H1 (cell line): ENCODE measurements at regions not wholly inside any gene's neighbourhood (a gene's known extent, or its start where the extent isn't known, plus 50 kb on each side); places are given as distances from the start of the nearest gene placed in this dataset.
A peak's percentile ranks its signal among the peaks of the same experiment; 100 is the strongest.

Experiments
- CTCF ChIA-PET: fragments of 300-600 bp; sonication (Branson Sonifier 250); formaldehyde crosslinking; loops from one replicate; lab custom pipeline; 2021; ENCODE audit not compliant: partially characterized antibody; lab: Charles Lee
- POLR2A ChIA-PET: fragments of 300-600 bp; sonication (Branson Sonifier 250); formaldehyde crosslinking; loops from one replicate; lab custom pipeline; 2021; ENCODE audit warnings: inconsistent platforms; ENCODE audit not compliant: partially characterized antibody; lab: Charles Lee
- DNase-seq, 2 experiments: peaks; one replicate each; pipeline versions ENCODE4 v3.0.0 to v3.0.0-alpha.2; 2010 to 2022; ENCODE audit warnings: low spot score in 2 of 2, low read depth in 1 of 2, mixed read lengths in 1 of 2
- FAIRE-seq: peaks from 2 replicates; lab custom pipeline; 2011; peaks lifted over from hg19 to GRCh38; lab: Jason Lieb, UNC
- H2AFZ ChIP-seq: 2 replicates; pipeline ENCODE4 v1.8.1; 2012; ENCODE audit warnings: low read length, inconsistent platforms
- H2AK5ac ChIP-seq: 2 replicates; pipeline ENCODE4 v1.6.1; 2013; ENCODE audit warnings: low read depth, low read length
- H2BK120ac ChIP-seq: replicated peaks from 2 replicates; pipeline ENCODE3; 2013; ENCODE audit warnings: low read depth, low read length, inconsistent platforms
- H2BK12ac ChIP-seq: 2 replicates; pipeline ENCODE4 v1.6.1; 2013; ENCODE audit warnings: low read depth, low read length
- H2BK15ac ChIP-seq: 2 replicates; pipeline ENCODE4 v1.6.1; 2013; ENCODE audit warnings: low read length
- H2BK20ac ChIP-seq: 2 replicates; pipeline ENCODE4 v1.6.1; 2013; ENCODE audit warnings: low read length
- H2BK5ac ChIP-seq: 2 replicates; pipeline ENCODE4 v1.6.1; 2013; ENCODE audit warnings: low read depth, low read length
- H3K14ac ChIP-seq: 2 replicates; pipeline ENCODE4 v1.6.1; 2013; ENCODE audit warnings: inconsistent platforms; ENCODE audit not compliant: insufficient read length
- H3K18ac ChIP-seq: 2 replicates; pipeline ENCODE4 v1.6.1; 2013; ENCODE audit warnings: low read length; ENCODE audit errors: extremely low read depth
- H3K23ac ChIP-seq: 2 replicates; pipeline ENCODE4 v1.6.1; 2013; ENCODE audit warnings: inconsistent platforms; ENCODE audit not compliant: insufficient read length
- H3K23me2 ChIP-seq: 2 replicates; pipeline ENCODE4 v1.6.1; 2013; ENCODE audit warnings: low read depth, low read length
- H3K27ac ChIP-seq: 2 replicates; pipeline ENCODE4 v1.6.1; 2011; ENCODE audit warnings: low read depth, low read length, inconsistent platforms
- H3K27me3 ChIP-seq, 4 experiments: replicated peaks in 1 of 4; 1 replicate in 1 of 4; 2 replicates in 3 of 4; pipeline versions ENCODE4 v1.6.1 to v1.8.1; 2011 to 2013; ENCODE audit warnings: low read length in 3 of 4, mild to moderate bottlenecking in 3 of 4, inconsistent platforms in 2 of 4, mixed read lengths in 2 of 4, moderate library complexity in 1 of 4; ENCODE audit not compliant: control insufficient read depth in 3 of 4, insufficient read depth in 3 of 4; ENCODE audit errors: extremely low read depth in 1 of 4
- H3K36me3 ChIP-seq, 4 experiments: 2 replicates each; pipeline versions ENCODE4 v1.6.1 to v1.8.1; 2011 to 2013; ENCODE audit warnings: mild to moderate bottlenecking in 4 of 4, low read length in 3 of 4, moderate library complexity in 2 of 4, control low read depth in 1 of 4, inconsistent platforms in 1 of 4; ENCODE audit not compliant: insufficient read depth in 4 of 4, control insufficient read depth in 2 of 4
- H3K4ac ChIP-seq: replicated peaks from 2 replicates; pipeline ENCODE3; 2013; ENCODE audit warnings: low read length, low read depth, mixed read lengths, inconsistent platforms; ENCODE audit not compliant: insufficient read length
- H3K4me1 ChIP-seq, 4 experiments: replicated peaks in 1 of 4; 1 replicate in 1 of 4; 2 replicates in 3 of 4; pipeline versions ENCODE4 v1.6.1 to v1.8.1; 2011 to 2013; ENCODE audit warnings: low read length in 3 of 4, inconsistent platforms in 2 of 4, mixed read lengths in 1 of 4; ENCODE audit not compliant: insufficient read depth in 4 of 4, control insufficient read depth in 3 of 4
- H3K4me2 ChIP-seq, 2 experiments: 2 replicates each; pipeline versions ENCODE4 v1.6.1 to v1.8.1; 2011 to 2013; ENCODE audit warnings: low read depth in 2 of 2, low read length in 2 of 2, control low read depth in 1 of 2, inconsistent platforms in 1 of 2, mild to moderate bottlenecking in 1 of 2; ENCODE audit not compliant: insufficient read depth in 1 of 2
- H3K4me3 ChIP-seq, 4 experiments: fragments of 200-600, 300-600 bp in 1 of 4; sonication (generic), shearing (Covaris generic), sonication (Bioruptor Twin) in 1 of 4; 2 replicates each; pipeline versions ENCODE4 v1.5.1 to v1.8.1; 2011 to 2016; ENCODE audit warnings: low read length in 4 of 4, low read depth in 3 of 4, control low read depth in 2 of 4, inconsistent platforms in 2 of 4, mild to moderate bottlenecking in 2 of 4, mixed read lengths in 1 of 4, moderate library complexity in 1 of 4; ENCODE audit not compliant: insufficient read depth in 2 of 4; ENCODE audit errors: extremely low read depth in 1 of 4
- H3K56ac ChIP-seq: replicated peaks from 2 replicates; pipeline ENCODE3; 2013; ENCODE audit warnings: low read depth, mild to moderate bottlenecking, mixed read lengths, low read length, inconsistent platforms; ENCODE audit not compliant: insufficient read length
- H3K79me1 ChIP-seq: 2 replicates; pipeline ENCODE4 v1.6.1; 2013; ENCODE audit warnings: low read depth, low read length, control low read depth
- H3K79me2 ChIP-seq, 2 experiments: 2 replicates each; pipeline versions ENCODE4 v1.6.1 to v1.8.1; 2012 to 2013; ENCODE audit warnings: low read length in 2 of 2, mild to moderate bottlenecking in 2 of 2, inconsistent platforms in 1 of 2; ENCODE audit not compliant: insufficient read depth in 2 of 2, control insufficient read depth in 1 of 2
- H3K9ac ChIP-seq, 4 experiments: replicated peaks in 1 of 4; 1 replicate in 1 of 4; 2 replicates in 3 of 4; pipeline versions ENCODE4 v1.6.1 to v1.8.1; 2011 to 2013; ENCODE audit warnings: low read depth in 3 of 4, low read length in 3 of 4, control low read depth in 2 of 4, mild to moderate bottlenecking in 2 of 4, moderate library complexity in 2 of 4, inconsistent platforms in 1 of 4; ENCODE audit errors: extremely low read depth in 1 of 4
- H3K9me3 ChIP-seq, 2 experiments: 2 replicates each; pipeline versions ENCODE4 v1.6.1 to v1.8.1; 2012 to 2013; ENCODE audit warnings: mild to moderate bottlenecking in 2 of 2, moderate library complexity in 2 of 2, control low read depth in 1 of 2, inconsistent platforms in 1 of 2, low read depth in 1 of 2, low read length in 1 of 2, mixed read lengths in 1 of 2; ENCODE audit not compliant: insufficient read depth in 2 of 2
- H4K20me1 ChIP-seq, 2 experiments: replicated peaks in 1 of 2; 2 replicates each; pipeline versions ENCODE3 to v1.8.1; 2011 to 2013; ENCODE audit warnings: inconsistent platforms in 2 of 2, low read length in 2 of 2, mild to moderate bottlenecking in 1 of 2; ENCODE audit not compliant: insufficient read depth in 2 of 2, control insufficient read depth in 1 of 2
- H4K5ac ChIP-seq: 2 replicates; pipeline ENCODE4 v1.6.1; 2013; ENCODE audit warnings: low read length, low read depth, mixed read lengths, inconsistent platforms; ENCODE audit not compliant: insufficient read length
- H4K8ac ChIP-seq: 2 replicates; pipeline ENCODE4 v1.8.0; 2013; ENCODE audit warnings: mild to moderate bottlenecking, moderate library complexity, low read length, inconsistent platforms; ENCODE audit not compliant: insufficient read depth; ENCODE audit errors: extremely low read depth
- H4K91ac ChIP-seq: replicated peaks from 2 replicates; pipeline ENCODE3; 2013; ENCODE audit warnings: low read length, mixed read lengths, inconsistent platforms; ENCODE audit not compliant: insufficient read length
- ATF2 ChIP-seq: IDR thresholded peaks from 2 replicates; pipeline ENCODE4 v1.6.1; 2012; ENCODE audit warnings: low read length, inconsistent platforms
- CHD1 ChIP-seq: IDR thresholded peaks from 2 replicates; pipeline ENCODE4 v1.6.1; 2012; ENCODE audit warnings: low read depth, low read length, improper control_type of control experiment
- EZH2 ChIP-seq: fragments of 200-600 bp; sonication (generic); IDR thresholded peaks from 2 replicates; pipeline ENCODE4 v1.7.1; 2012; ENCODE audit warnings: low read depth, mild to moderate bottlenecking, moderate library complexity, low read length, inconsistent platforms; ENCODE audit not compliant: severe bottlenecking
- HDAC6 ChIP-seq: IDR thresholded peaks from one replicate; pipeline ENCODE4 v1.7.1; 2012; ENCODE audit warnings: low read depth, mild to moderate bottlenecking, inconsistent platforms, low read length, moderate library complexity
- RAD21 ChIP-seq, 2 experiments: IDR thresholded peaks in 1 of 2; conservative IDR thresholded peaks in 1 of 2; 2 replicates each; pipeline ENCODE4 v1.6.1; 2011; ENCODE audit warnings: low read depth in 2 of 2, low read length in 2 of 2, improper control_type of control experiment in 1 of 2, inconsistent platforms in 1 of 2, mild to moderate bottlenecking in 1 of 2, moderate library complexity in 1 of 2
- SIRT6 ChIP-seq: IDR thresholded peaks from one replicate; pipeline ENCODE4 v1.7.1; 2012; ENCODE audit warnings: low read length, inconsistent platforms
- SP4 ChIP-seq: IDR thresholded peaks from 2 replicates; pipeline ENCODE4 v1.6.1; 2012; ENCODE audit warnings: low read length, inconsistent platforms
- SUZ12 ChIP-seq: fragments of 200-600 bp; sonication (generic); IDR thresholded peaks from 2 replicates; pipeline ENCODE4 v1.6.1; 2012; ENCODE audit warnings: mild to moderate bottlenecking, inconsistent platforms, low read length, moderate library complexity, mixed read lengths
- TAF1 ChIP-seq: IDR thresholded peaks from 2 replicates; pipeline ENCODE4 v1.6.1; 2011; ENCODE audit warnings: mild to moderate bottlenecking, low read depth, low read length
- YY1 ChIP-seq: IDR thresholded peaks from 2 replicates; pipeline ENCODE4 v1.6.1; 2011; ENCODE audit warnings: low read depth, mild to moderate bottlenecking, low read length
- WGBS, 2 experiments: shearing (Covaris generic) in 1 of 2; methylation state at CpG; one replicate each; pipeline versions ENCODE4 v1.1.6 to v1.1.7; 2013 to 2015; ENCODE audit warnings: low lambda C conversion rate in 2 of 2, mixed read lengths in 2 of 2, inconsistent platforms in 1 of 2, low coverage in 1 of 2, missing lambda C conversion rate in 1 of 2; ENCODE audit not compliant: insufficient replicate concordance in 2 of 2, insufficient coverage in 1 of 2, insufficient read length in 1 of 2; ENCODE audit errors: extremely low coverage in 1 of 2, missing lambda C conversion rate in 1 of 2; 5-methylcytosine and 5-hydroxymethylcytosine counted together

- H4K20me1 ChIP-seq: no peaks in the 10 kb centered on the region
- H2AFZ ChIP-seq: peak overlapping the region; percentile 87
- no peak overlapping the region for H3K27ac ChIP-seq
- H3K18ac ChIP-seq: peak overlapping the region; percentile 78
- H3K23ac ChIP-seq: no peak overlapping the region
- H3K27me3 ChIP-seq: no peaks in the 10 kb centered on the region
- no peak overlapping the region for H3K9ac ChIP-seq
- DNase-seq (no peak), FAIRE-seq (no peak)
- H2BK120ac ChIP-seq: no peak overlapping the region
- ChIA-PET POLR2A (no interaction called here), CTCF (interaction anchor here (1.2 to 2.1 kb wide), 5 partner anchors 9 to 162 kb away, joined by 3 to 5 read pairs (median 5); no protein-coding TSS in a partner anchor)
- H2AK5ac ChIP-seq: no peak overlapping the region
- no peaks in the 10 kb centered on the region for H3K36me3 ChIP-seq
- H3K9me3 ChIP-seq: no peaks in the 10 kb centered on the region
- no peaks in the 10 kb centered on the region for H3K79me1 ChIP-seq
- H4K8ac ChIP-seq: no peak overlapping the region
- H3K23me2 ChIP-seq: peaks cover 1% of the 10 kb centered on the region; the same call in 1 of the 2 replicates
- H3K56ac ChIP-seq: no peak overlapping the region
- H3K79me2 ChIP-seq: no peaks in the 10 kb centered on the region
- H3K4me2 ChIP-seq: peak overlapping the region in 1 of 2 experiments; percentile 24; a peak in 2 of 4 replicates
- H4K5ac ChIP-seq: no peak overlapping the region
- H3K14ac ChIP-seq: no peak overlapping the region
- no peak overlapping the region for H3K4ac ChIP-seq
- H2BK20ac ChIP-seq: 0 out of 2 replicates have a peak overlapping the region, but pooled peaks have one; percentile 72
- 0 out of 2 replicates have a peak overlapping the region, but pooled peaks have one; percentile 80 for H2BK12ac ChIP-seq
- H3K4me1 ChIP-seq: peaks cover 0 to 5% (median under 1%) of the 10 kb centered on the region in 4 experiments; a peak in 2 of 7 replicates
- H4K91ac ChIP-seq: no peak overlapping the region
- H3K4me3 ChIP-seq: no peak overlapping the region
- WGBS, 2 experiments: 70% methylated on average over 5 of the region's 5 CpGs; no CpG with 5 or more reads in 1 of the 2 experiments
- H2BK5ac ChIP-seq: 0 out of 2 replicates have a peak overlapping the region, but pooled peaks have one; percentile 24
- H2BK15ac ChIP-seq: 0 out of 2 replicates have a peak overlapping the region, but pooled peaks have one; percentile 46
- TF ChIP-seq SP4 (no peak), SIRT6 (no peak), HDAC6 (no peak), SUZ12 (no peak), RAD21 (IDR thresholded peaks at IDR 0.05 in 1 of 2, conservative IDR thresholded peaks at IDR 0.05 in 1 of 2; ENCODE audit: low read depth in 2 of 2, low read length in 2 of 2) (no peak), CHD1 (no peak), EZH2 (no peak), TAF1 (no peak), YY1 (no peak), ATF2 (no peak)
These were observed 147.1 kb upstream of the GRIK3 start for GRCh38 chr1:37181425-37181824.
